ENCODE measurements at regions not wholly inside any gene's neighbourhood (a gene's known extent, or its start where the extent isn't known, plus 50 kb on each side); places are given as distances from the start of the nearest gene placed in this dataset.

GRCh38 chr10:78377356-78377755, 343.7 kb downstream of the RPS24 start:
- no peaks in the 10 kb centered on the region for H3K36me3 ChIP-seq (ENCODE audit: control insufficient read depth in 2 of 2, insufficient read depth in 2 of 2, low read length in 1 of 2)
- no peaks in the 10 kb centered on the region for H3K4me1 ChIP-seq (ENCODE audit: control insufficient read depth in 2 of 2, insufficient read depth in 2 of 2, low read length in 1 of 2)
- no peak overlapping the region for H3K27ac ChIP-seq (ENCODE audit: low read depth in 2 of 2, low read length in 1 of 2)
- WGBS, 2 donors = 63 to 72% methylated on average over 1 of the region's 1 CpG
- no peaks in the 10 kb centered on the region for H3K9me3 ChIP-seq (ENCODE audit: control insufficient read depth in 2 of 2, insufficient read depth in 1 of 2, low read depth in 1 of 2, low read length in 1 of 2)
- no peaks in the 10 kb centered on the region for H3K27me3 ChIP-seq (ENCODE audit: control insufficient read depth in 1 of 2, insufficient read depth in 2 of 2, low read length in 2 of 2)
- no peak overlapping the region for H3K4me3 ChIP-seq (ENCODE audit: low read depth in 1 of 2, low read length in 2 of 2)

DNA sequence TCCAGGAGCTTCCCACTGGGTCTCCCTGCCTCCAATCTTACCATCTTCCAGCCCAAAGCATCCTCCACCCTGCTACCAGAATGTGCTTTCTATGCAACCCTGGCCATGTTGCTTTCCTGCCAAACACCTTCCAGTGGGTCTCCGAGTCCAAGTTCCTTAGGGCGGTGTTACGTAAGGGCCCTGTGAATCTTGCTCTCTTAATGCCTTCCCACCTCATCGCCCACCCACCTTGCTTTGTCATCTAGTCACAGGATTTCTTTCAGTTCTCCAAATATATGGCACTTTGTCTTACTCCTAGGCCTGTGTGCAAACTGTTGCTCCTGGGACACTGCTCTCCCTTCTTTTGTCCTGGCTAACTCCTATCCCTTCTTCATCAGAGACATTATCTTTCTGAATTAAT, 344.5 kb downstream of the RPS24 start:
- Histone ChIP-seq H3K9me3 (ENCODE audit: control insufficient read depth in 2 of 2, insufficient read depth in 1 of 2, low read depth in 1 of 2, low read length in 1 of 2) (no peaks in the 10 kb centered on the region), H3K4me1 (ENCODE audit: control insufficient read depth in 2 of 2, insufficient read depth in 2 of 2, low read length in 1 of 2) (no peaks in the 10 kb centered on the region), H3K36me3 (ENCODE audit: control insufficient read depth in 2 of 2, insufficient read depth in 2 of 2, low read length in 1 of 2) (no peaks in the 10 kb centered on the region), H3K27ac (ENCODE audit: low read depth in 2 of 2, low read length in 1 of 2) (no peak overlapping the region), H3K27me3 (ENCODE audit: control insufficient read depth in 1 of 2, insufficient read depth in 2 of 2, low read length in 2 of 2) (no peaks in the 10 kb centered on the region), H3K4me3 (ENCODE audit: low read depth in 1 of 2, low read length in 2 of 2) (no peak overlapping the region)
- 92 to 94% methylated on average over 4 of the region's 4 CpGs for WGBS, 2 donors

DNA sequence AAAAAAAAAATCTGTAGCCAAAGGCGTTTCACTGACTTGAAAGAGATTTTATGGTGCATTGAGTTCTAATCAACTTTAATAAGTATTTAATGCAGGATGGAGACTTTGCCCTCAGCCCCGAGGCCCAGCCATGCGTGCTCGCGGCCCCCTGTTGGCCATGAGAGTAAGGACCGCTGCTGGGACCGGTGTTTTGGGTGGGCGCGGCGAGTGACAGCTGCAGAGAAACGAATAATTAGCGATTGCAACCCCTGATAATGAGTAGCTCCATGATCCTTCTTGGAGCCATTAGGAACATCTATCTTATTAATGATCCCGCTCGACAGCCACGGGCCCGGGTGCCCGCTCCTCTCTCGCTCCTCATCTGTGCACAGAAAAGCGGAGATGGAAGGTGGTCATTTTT, 347.4 kb downstream of the RPS24 start:
- Histone ChIP-seq H3K9me3 (ENCODE audit: control insufficient read depth in 2 of 2, insufficient read depth in 1 of 2, low read depth in 1 of 2, low read length in 1 of 2) (no peaks in the 10 kb centered on the region), H3K4me3 (ENCODE audit: low read depth in 1 of 2, low read length in 2 of 2) (no peak overlapping the region), H3K27me3 (ENCODE audit: control insufficient read depth in 1 of 2, insufficient read depth in 2 of 2, low read length in 2 of 2) (no peaks in the 10 kb centered on the region), H3K4me1 (ENCODE audit: control insufficient read depth in 2 of 2, insufficient read depth in 2 of 2, low read length in 1 of 2) (no peaks in the 10 kb centered on the region), H3K36me3 (ENCODE audit: control insufficient read depth in 2 of 2, insufficient read depth in 2 of 2, low read length in 1 of 2) (no peaks in the 10 kb centered on the region), H3K27ac (ENCODE audit: low read depth in 2 of 2, low read length in 1 of 2) (no peak overlapping the region)
- 53 to 66% methylated on average over 19 of the region's 19 CpGs for WGBS, 2 donors

GRCh38 chr10:78382047-78382446, 348.4 kb downstream of the RPS24 start:
- H3K27me3 ChIP-seq (ENCODE audit: control insufficient read depth in 1 of 2, insufficient read depth in 2 of 2, low read length in 2 of 2) = no peaks in the 10 kb centered on the region
- 87 to 90% methylated on average over 5 of the region's 5 CpGs for WGBS, 2 donors
- H3K4me1 ChIP-seq (ENCODE audit: control insufficient read depth in 2 of 2, insufficient read depth in 2 of 2, low read length in 1 of 2) = no peaks in the 10 kb centered on the region
- H3K36me3 ChIP-seq (ENCODE audit: control insufficient read depth in 2 of 2, insufficient read depth in 2 of 2, low read length in 1 of 2) = no peaks in the 10 kb centered on the region
- H3K27ac ChIP-seq (ENCODE audit: low read depth in 2 of 2, low read length in 1 of 2) = no peak overlapping the region
- H3K4me3 ChIP-seq (ENCODE audit: low read depth in 1 of 2, low read length in 2 of 2) = no peak overlapping the region
- H3K9me3 ChIP-seq (ENCODE audit: control insufficient read depth in 2 of 2, insufficient read depth in 1 of 2, low read depth in 1 of 2, low read length in 1 of 2) = no peaks in the 10 kb centered on the region

- H3K27me3 ChIP-seq (ENCODE audit: control insufficient read depth in 1 of 2, insufficient read depth in 2 of 2, low read length in 2 of 2) = no peaks in the 10 kb centered on the region
- no peaks in the 10 kb centered on the region for H3K36me3 ChIP-seq (ENCODE audit: control insufficient read depth in 2 of 2, insufficient read depth in 2 of 2, low read length in 1 of 2)
- no peak overlapping the region for H3K27ac ChIP-seq (ENCODE audit: low read depth in 2 of 2, low read length in 1 of 2)
- no peak overlapping the region for H3K4me3 ChIP-seq (ENCODE audit: low read depth in 1 of 2, low read length in 2 of 2)
- no peaks in the 10 kb centered on the region for H3K9me3 ChIP-seq (ENCODE audit: control insufficient read depth in 2 of 2, insufficient read depth in 1 of 2, low read depth in 1 of 2, low read length in 1 of 2)
- WGBS, 2 donors = 88% methylated on average over 2 of the region's 2 CpGs
- H3K4me1 ChIP-seq (ENCODE audit: control insufficient read depth in 2 of 2, insufficient read depth in 2 of 2, low read length in 1 of 2) = no peaks in the 10 kb centered on the region
Observed at GRCh38 chr10:78382772-78383171, 349.1 kb downstream of the RPS24 start.

DNA sequence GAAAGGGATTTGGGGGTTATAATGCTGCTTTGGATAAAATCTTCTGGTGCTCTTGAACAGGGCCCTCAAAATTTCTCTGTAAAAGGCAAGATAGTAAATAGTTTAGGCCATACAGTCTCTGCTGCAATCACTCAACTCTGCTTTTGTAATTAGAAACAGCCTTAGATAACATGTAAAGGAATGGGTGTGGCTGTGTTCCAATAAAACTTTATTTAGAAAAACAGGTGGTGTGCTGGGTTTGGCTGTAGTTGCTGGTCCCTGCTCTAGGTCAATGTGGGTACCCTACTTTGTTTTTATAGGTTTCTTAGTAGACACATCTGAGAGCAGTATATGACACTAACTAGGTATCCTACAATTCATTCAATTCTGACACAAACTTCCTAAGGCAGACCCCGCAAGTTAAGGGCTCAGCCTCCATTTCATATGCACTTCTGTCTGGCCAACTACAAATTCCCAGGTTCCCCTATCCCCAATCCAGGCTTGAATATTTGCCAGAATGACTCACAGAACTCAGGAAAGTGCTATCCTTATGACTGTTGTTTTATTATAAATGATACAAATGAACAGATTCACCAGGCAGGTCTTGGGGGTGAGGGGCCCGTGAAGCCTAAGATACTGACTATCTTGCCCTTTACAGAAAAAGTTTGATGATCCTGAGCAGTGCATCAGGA, 349.9 kb downstream of the RPS24 start:
- no peak overlapping the region for H3K4me3 ChIP-seq (ENCODE audit: low read depth in 1 of 2, low read length in 2 of 2)
- H3K27ac ChIP-seq (ENCODE audit: low read depth in 2 of 2, low read length in 1 of 2) = no peak overlapping the region
- 85 to 89% methylated on average over 2 of the region's 2 CpGs for WGBS, 2 donors
- no peaks in the 10 kb centered on the region for H3K36me3 ChIP-seq (ENCODE audit: control insufficient read depth in 2 of 2, insufficient read depth in 2 of 2, low read length in 1 of 2)
- no peaks in the 10 kb centered on the region for H3K27me3 ChIP-seq (ENCODE audit: control insufficient read depth in 1 of 2, insufficient read depth in 2 of 2, low read length in 2 of 2)
- H3K9me3 ChIP-seq (ENCODE audit: control insufficient read depth in 2 of 2, insufficient read depth in 1 of 2, low read depth in 1 of 2, low read length in 1 of 2) = no peaks in the 10 kb centered on the region
- no peaks in the 10 kb centered on the region for H3K4me1 ChIP-seq (ENCODE audit: control insufficient read depth in 2 of 2, insufficient read depth in 2 of 2, low read length in 1 of 2)

- peaks cover 0 to 1% of the 10 kb centered on the region in 2 donors for H3K9me3 ChIP-seq (ENCODE audit: control insufficient read depth in 2 of 2, insufficient read depth in 1 of 2, low read depth in 1 of 2, low read length in 1 of 2)
- no peaks in the 10 kb centered on the region for H3K27me3 ChIP-seq (ENCODE audit: control insufficient read depth in 1 of 2, insufficient read depth in 2 of 2, low read length in 2 of 2)
- no peaks in the 10 kb centered on the region for H3K4me1 ChIP-seq (ENCODE audit: control insufficient read depth in 2 of 2, insufficient read depth in 2 of 2, low read length in 1 of 2)
- WGBS, 2 donors = 86 to 87% methylated on average over 1 of the region's 1 CpG
- H3K4me3 ChIP-seq (ENCODE audit: low read depth in 1 of 2, low read length in 2 of 2) = no peak overlapping the region
- no peaks in the 10 kb centered on the region for H3K36me3 ChIP-seq (ENCODE audit: control insufficient read depth in 2 of 2, insufficient read depth in 2 of 2, low read length in 1 of 2)
- no peak overlapping the region for H3K27ac ChIP-seq (ENCODE audit: low read depth in 2 of 2, low read length in 1 of 2)
Observed at GRCh38 chr10:78384049-78384431, 350.4 kb downstream of the RPS24 start.

- WGBS, 2 donors = 91 to 94% methylated on average over 5 of the region's 5 CpGs
- Histone ChIP-seq H3K36me3 (ENCODE audit: control insufficient read depth in 2 of 2, insufficient read depth in 2 of 2, low read length in 1 of 2) (no peaks in the 10 kb centered on the region), H3K4me3 (ENCODE audit: low read depth in 1 of 2, low read length in 2 of 2) (no peak overlapping the region), H3K27me3 (ENCODE audit: control insufficient read depth in 1 of 2, insufficient read depth in 2 of 2, low read length in 2 of 2) (no peaks in the 10 kb centered on the region), H3K9me3 (ENCODE audit: control insufficient read depth in 2 of 2, insufficient read depth in 1 of 2, low read depth in 1 of 2, low read length in 1 of 2) (peaks cover 0 to 3% of the 10 kb centered on the region in 2 donors), H3K27ac (ENCODE audit: low read depth in 2 of 2, low read length in 1 of 2) (no peak overlapping the region), H3K4me1 (ENCODE audit: control insufficient read depth in 2 of 2, insufficient read depth in 2 of 2, low read length in 1 of 2) (no peaks in the 10 kb centered on the region)
Observed at GRCh38 chr10:78385599-78385998, 351.9 kb downstream of the RPS24 start.

GRCh38 chr10:78386509-78386908, 352.8 kb downstream of the RPS24 start:
- H3K4me3 ChIP-seq (ENCODE audit: low read depth in 1 of 2, low read length in 2 of 2) = no peak overlapping the region
- WGBS, 2 donors = 71 to 81% methylated on average over 5 of the region's 5 CpGs

DNA sequence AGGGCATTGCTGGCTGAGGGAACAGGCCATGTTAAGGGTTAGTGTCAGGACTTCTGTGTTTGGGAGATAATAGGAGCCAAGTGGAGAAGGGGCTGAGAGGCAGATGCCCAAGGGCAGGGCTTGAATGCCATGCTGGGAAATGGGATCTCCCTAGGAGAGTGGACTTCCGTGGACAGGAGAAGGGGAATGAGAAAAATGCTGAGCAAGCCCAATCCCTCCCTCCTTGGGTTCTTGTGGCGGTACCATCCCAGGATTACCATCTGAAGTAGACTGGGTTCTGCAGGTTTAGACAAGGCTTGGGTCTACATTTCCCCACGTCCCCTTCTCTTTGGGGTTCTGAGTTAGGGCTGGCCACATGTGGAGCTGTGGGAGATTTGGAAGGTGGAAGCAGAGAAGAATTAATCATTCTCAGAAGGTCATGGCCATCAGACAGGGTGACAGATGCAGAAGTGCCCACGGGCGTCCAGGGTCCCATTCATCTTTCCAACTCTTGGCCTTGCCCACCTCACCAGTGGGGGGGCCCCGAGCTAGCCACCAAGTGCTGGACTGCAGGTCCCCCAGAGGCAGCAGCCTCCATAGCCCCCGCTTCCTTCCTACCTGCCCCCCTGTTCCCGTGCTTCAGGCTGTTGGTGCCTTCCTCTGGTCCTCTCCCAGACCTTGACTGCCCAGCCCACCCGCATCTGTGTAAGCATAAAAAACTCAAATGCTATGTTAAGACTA, 354.8 kb downstream of the RPS24 start:
- H3K27me3 ChIP-seq (ENCODE audit: control insufficient read depth in 1 of 2, insufficient read depth in 2 of 2, low read length in 2 of 2) = no peaks in the 10 kb centered on the region

More at GRCh38 chr10:78386509-78386908, 352.8 kb downstream of the RPS24 start:
- H3K27me3 ChIP-seq (ENCODE audit: control insufficient read depth in 1 of 2, insufficient read depth in 2 of 2, low read length in 2 of 2) = no peaks in the 10 kb centered on the region
- peaks cover 0 to 3% of the 10 kb centered on the region in 2 donors for H3K9me3 ChIP-seq (ENCODE audit: control insufficient read depth in 2 of 2, insufficient read depth in 1 of 2, low read depth in 1 of 2, low read length in 1 of 2)
- H3K4me1 ChIP-seq (ENCODE audit: control insufficient read depth in 2 of 2, insufficient read depth in 2 of 2, low read length in 1 of 2) = no peaks in the 10 kb centered on the region
- no peak overlapping the region for H3K27ac ChIP-seq (ENCODE audit: low read depth in 2 of 2, low read length in 1 of 2)
- H3K36me3 ChIP-seq (ENCODE audit: control insufficient read depth in 2 of 2, insufficient read depth in 2 of 2, low read length in 1 of 2) = no peaks in the 10 kb centered on the region

More for the DNA sequence above, 354.8 kb downstream of the RPS24 start:
- no peak overlapping the region for H3K4me3 ChIP-seq (ENCODE audit: low read depth in 1 of 2, low read length in 2 of 2)
- no peaks in the 10 kb centered on the region for H3K4me1 ChIP-seq (ENCODE audit: control insufficient read depth in 2 of 2, insufficient read depth in 2 of 2, low read length in 1 of 2)
- no peaks in the 10 kb centered on the region for H3K36me3 ChIP-seq (ENCODE audit: control insufficient read depth in 2 of 2, insufficient read depth in 2 of 2, low read length in 1 of 2)
- no peak overlapping the region for H3K27ac ChIP-seq (ENCODE audit: low read depth in 2 of 2, low read length in 1 of 2)
- peaks cover 0 to 3% of the 10 kb centered on the region in 2 donors for H3K9me3 ChIP-seq (ENCODE audit: control insufficient read depth in 2 of 2, insufficient read depth in 1 of 2, low read depth in 1 of 2, low read length in 1 of 2)
- WGBS, 2 donors = 80 to 89% methylated on average over 9 of the region's 9 CpGs

Data from esophagus (tissue), 2 donors.